IPS-18a (cell line): ENCODE measurements at regions not wholly inside any gene's neighbourhood (a gene's known extent, or its start where the extent isn't known, plus 50 kb on each side); places are given as distances from the start of the nearest gene placed in this dataset.

Experiments
- H3K27ac ChIP-seq: one replicate; pipeline ENCODE4 v1.5.1; 2013; ENCODE audit warnings: low read length
- H3K27me3 ChIP-seq: one replicate; pipeline ENCODE4 v1.6.1; 2013; ENCODE audit warnings: mild to moderate bottlenecking, low read length; ENCODE audit not compliant: control insufficient read depth, insufficient read depth
- H3K36me3 ChIP-seq: one replicate; pipeline ENCODE4 v1.6.1; 2013; ENCODE audit warnings: low read depth, low read length; ENCODE audit not compliant: control insufficient read depth
- H3K4me1 ChIP-seq: one replicate; pipeline ENCODE4 v1.6.1; 2013; ENCODE audit warnings: low read depth, low read length; ENCODE audit not compliant: control insufficient read depth
- H3K4me3 ChIP-seq: one replicate; pipeline ENCODE4 v1.5.1; 2013; ENCODE audit warnings: low read length
- H3K9ac ChIP-seq: one replicate; pipeline ENCODE4 v1.6.1; 2013; ENCODE audit warnings: mild to moderate bottlenecking, low read length, moderate library complexity
- H3K9me3 ChIP-seq: one replicate; pipeline ENCODE4 v1.6.1; 2013; ENCODE audit warnings: low read depth, low read length; ENCODE audit not compliant: control insufficient read depth

DNA sequence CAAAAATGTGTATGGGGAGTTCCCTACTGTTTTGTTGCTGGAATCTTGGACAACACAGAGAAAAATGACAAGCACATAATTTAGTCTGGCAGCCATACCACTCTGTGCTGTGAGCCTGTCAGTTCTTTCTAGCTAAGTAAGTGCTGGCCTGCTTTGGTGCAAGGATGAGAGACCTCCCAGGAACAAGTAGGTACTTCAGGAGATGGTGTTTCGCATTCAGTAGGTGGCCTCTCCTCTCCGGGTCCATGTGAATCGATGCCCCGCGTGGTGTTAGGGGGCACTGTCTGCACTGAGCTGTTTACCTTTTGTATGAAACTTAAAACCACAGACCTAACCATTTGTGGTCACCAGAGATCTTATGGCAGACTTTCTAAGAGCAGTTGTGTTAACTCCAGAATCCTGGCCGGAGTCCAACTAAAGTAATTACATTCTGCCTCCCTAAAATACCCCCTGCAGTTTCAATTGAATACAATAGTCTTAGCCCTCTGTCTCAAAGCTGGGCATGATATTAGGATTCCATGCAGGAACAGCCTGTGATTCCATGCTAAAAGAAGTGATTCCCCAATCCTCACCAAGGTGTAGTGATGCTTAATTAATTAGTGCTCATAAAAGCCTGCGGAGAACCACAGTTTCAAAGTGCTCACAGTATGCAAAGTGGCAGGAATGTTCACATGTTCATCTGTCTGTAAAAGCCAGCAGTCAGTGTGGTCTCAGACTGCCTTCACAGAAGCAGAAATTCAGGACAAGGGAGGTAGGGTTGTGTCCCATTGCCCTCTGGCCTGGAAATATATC is 64.2 kb downstream of the LLPH start:
- H3K27me3 ChIP-seq, result no peaks in the 10 kb centered on the region
- no peak overlapping the region for H3K4me3 ChIP-seq
- no peak overlapping the region for H3K27ac ChIP-seq
- H3K9ac ChIP-seq, result no peak overlapping the region
- H3K36me3 ChIP-seq, result no peaks in the 10 kb centered on the region
- no peaks in the 10 kb centered on the region for H3K9me3 ChIP-seq
- peaks cover 21% of the 10 kb centered on the region for H3K4me1 ChIP-seq

DNA sequence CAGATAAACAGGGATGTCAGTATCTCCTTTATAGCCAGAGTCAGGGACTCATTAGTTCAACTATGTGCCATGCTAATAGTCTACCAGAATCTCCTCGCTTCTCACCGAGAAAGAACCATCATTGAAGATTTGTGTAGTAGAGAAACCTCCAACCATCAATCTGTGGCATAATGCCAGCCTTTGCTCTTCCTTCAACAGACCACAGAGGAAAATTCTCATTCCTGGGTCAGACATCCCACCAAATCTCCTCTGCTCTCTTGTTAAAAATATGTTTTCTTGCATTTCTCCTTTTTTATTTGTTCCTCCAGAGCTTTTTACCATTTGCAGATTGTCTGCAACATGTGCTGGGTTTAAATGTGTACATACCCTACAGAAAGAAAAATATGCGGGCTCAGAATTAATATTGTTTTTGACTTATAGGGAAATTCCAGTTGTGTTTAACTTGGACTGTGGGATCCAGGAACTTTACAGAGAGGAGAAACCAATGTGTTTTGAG is 64.9 kb downstream of the LLPH start:
- H3K4me1 ChIP-seq, result peaks cover 22% of the 10 kb centered on the region
- no peaks in the 10 kb centered on the region for H3K36me3 ChIP-seq
- no peaks in the 10 kb centered on the region for H3K27me3 ChIP-seq
- H3K4me3 ChIP-seq, result no peak overlapping the region
- no peaks in the 10 kb centered on the region for H3K9me3 ChIP-seq
- no peak overlapping the region for H3K27ac ChIP-seq
- H3K9ac ChIP-seq, result no peak overlapping the region

DNA sequence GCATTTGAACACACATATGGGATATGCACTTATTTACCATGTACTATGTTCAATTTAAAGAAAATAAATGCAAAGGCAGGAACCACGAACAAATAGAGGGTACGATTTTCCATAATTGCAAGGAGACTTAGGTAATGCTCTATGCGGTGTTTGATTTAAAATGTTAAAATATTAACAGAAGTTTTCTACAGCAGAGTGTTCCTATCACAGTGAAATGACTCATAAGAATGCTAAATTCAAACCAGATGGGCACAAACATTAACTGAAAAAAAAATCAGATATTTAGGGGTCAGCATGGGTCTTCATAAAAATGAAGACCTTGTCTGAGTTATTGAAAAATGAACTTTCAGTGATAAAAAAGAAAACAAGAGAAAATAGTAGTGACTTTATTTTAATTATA is 65.4 kb downstream of the LLPH start:
- H3K4me3 ChIP-seq, result no peak overlapping the region
- no peak overlapping the region for H3K27ac ChIP-seq
- H3K27me3 ChIP-seq, result no peaks in the 10 kb centered on the region
- H3K9ac ChIP-seq, result no peak overlapping the region
- no peaks in the 10 kb centered on the region for H3K36me3 ChIP-seq
- no peaks in the 10 kb centered on the region for H3K9me3 ChIP-seq
- peaks cover 25% of the 10 kb centered on the region for H3K4me1 ChIP-seq

GRCh38 chr12:66063916-66064315 is 66.6 kb downstream of the LLPH start:
- no peak overlapping the region for H3K9ac ChIP-seq
- H3K9me3 ChIP-seq, result no peaks in the 10 kb centered on the region
- H3K4me3 ChIP-seq, result no peak overlapping the region
- no peaks in the 10 kb centered on the region for H3K27me3 ChIP-seq
- H3K4me1 ChIP-seq, result peaks cover 25% of the 10 kb centered on the region
- no peak overlapping the region for H3K27ac ChIP-seq
- H3K36me3 ChIP-seq, result no peaks in the 10 kb centered on the region

GRCh38 chr12:66062290-66062625 is 68.3 kb downstream of the LLPH start:
- H3K4me1 ChIP-seq, result peaks cover 25% of the 10 kb centered on the region
- no peaks in the 10 kb centered on the region for H3K36me3 ChIP-seq
- no peaks in the 10 kb centered on the region for H3K9me3 ChIP-seq
- H3K27me3 ChIP-seq, result no peaks in the 10 kb centered on the region
- peak overlapping the region; percentile 40 for H3K4me3 ChIP-seq
- no peak overlapping the region for H3K27ac ChIP-seq
- peak overlapping the region; percentile 33 for H3K9ac ChIP-seq

DNA sequence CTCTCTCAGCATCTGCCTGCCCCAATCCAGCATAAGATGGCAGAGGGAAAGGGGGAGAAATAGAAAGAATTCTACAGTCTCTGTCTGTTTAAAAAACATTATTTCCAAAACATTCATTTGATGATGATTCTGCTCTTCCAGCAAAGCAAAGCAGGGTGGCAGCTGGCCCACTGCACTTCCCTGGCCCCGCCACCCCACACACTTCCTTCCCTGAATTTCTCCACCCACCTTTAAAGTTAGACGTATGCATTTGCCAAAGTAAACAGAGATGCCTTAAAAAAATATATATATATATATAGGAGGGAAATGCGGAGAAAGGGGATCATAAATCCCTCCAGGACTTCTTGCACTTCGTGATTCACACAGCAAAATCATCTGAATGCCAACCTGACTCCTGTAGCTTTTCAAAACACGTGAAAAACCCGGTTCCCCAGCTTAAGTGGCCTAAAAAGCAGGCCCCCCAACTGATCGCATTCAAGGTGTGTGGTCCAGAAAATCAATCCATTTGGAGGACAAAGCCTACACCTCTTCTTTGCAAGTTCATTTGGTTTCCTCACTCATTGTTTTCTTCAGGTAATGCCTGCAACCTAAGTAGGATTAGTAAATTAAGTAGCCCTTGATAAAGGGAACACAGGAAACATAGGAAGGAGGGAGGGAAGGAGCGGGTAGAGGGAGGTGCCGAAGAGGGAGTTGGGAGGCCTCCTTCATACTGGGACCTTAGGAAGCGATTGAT is 68.8 kb downstream of the LLPH start:
- peaks cover 25% of the 10 kb centered on the region for H3K4me1 ChIP-seq
- no peaks in the 10 kb centered on the region for H3K9me3 ChIP-seq
- H3K36me3 ChIP-seq, result no peaks in the 10 kb centered on the region
- peak overlapping the region; percentile 40 for H3K4me3 ChIP-seq
- no peak overlapping the region for H3K9ac ChIP-seq
- H3K27ac ChIP-seq, result no peak overlapping the region
- H3K27me3 ChIP-seq, result no peaks in the 10 kb centered on the region

- H3K4me3 ChIP-seq, result no peak overlapping the region
- no peaks in the 10 kb centered on the region for H3K27me3 ChIP-seq
- H3K9ac ChIP-seq, result no peak overlapping the region
- peaks cover 25% of the 10 kb centered on the region for H3K4me1 ChIP-seq
- no peaks in the 10 kb centered on the region for H3K36me3 ChIP-seq
- H3K9me3 ChIP-seq, result no peaks in the 10 kb centered on the region
- H3K27ac ChIP-seq, result no peak overlapping the region
Observed at GRCh38 chr12:66061076-66061475, 69.5 kb downstream of the LLPH start.

DNA sequence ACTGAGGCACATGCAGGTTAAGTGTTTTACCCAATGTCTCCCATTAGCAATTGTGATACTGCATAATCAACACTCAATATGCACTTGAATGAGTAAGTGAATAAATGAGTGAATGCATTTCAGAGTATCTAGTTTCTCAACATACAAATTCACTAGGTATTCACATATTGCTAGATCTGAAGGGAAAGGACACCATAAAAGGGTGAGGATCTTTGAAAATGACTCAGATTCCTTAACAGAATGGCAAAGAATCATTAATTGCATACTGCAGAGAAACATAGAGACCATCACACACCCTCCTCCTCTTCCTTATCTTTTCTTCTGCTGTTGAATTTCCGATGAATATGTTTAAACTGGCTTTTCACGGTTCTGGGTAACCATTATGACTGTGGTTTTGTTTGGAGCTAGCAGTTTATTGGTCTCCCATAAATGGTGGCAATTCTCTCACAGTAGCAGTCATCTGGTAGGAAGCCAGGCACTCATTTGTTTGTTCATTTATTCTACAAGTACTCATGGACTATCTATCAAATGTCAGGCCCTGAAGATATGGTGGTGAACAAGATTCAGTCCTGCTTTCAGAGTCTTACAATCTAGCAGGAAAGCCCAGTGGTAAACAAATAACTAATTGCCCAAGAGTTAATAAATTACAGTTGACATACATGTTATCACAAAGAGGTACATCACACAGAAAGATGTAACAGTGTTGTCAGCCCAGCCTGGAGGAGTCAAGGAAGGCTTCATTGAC is 70.2 kb downstream of the LLPH start:
- Histone ChIP-seq H3K27ac (no peak overlapping the region), H3K4me3 (no peak overlapping the region), H3K9ac (no peak overlapping the region), H3K9me3 (no peaks in the 10 kb centered on the region), H3K4me1 (peaks cover 25% of the 10 kb centered on the region), H3K27me3 (no peaks in the 10 kb centered on the region), H3K36me3 (no peaks in the 10 kb centered on the region)

GRCh38 chr12:66059666-66060065 is 70.9 kb downstream of the LLPH start:
- H3K9ac ChIP-seq, result no peak overlapping the region
- H3K27me3 ChIP-seq, result no peaks in the 10 kb centered on the region
- no peaks in the 10 kb centered on the region for H3K36me3 ChIP-seq
- H3K9me3 ChIP-seq, result no peaks in the 10 kb centered on the region
- H3K27ac ChIP-seq, result no peak overlapping the region
- peaks cover 25% of the 10 kb centered on the region for H3K4me1 ChIP-seq
- no peak overlapping the region for H3K4me3 ChIP-seq

DNA sequence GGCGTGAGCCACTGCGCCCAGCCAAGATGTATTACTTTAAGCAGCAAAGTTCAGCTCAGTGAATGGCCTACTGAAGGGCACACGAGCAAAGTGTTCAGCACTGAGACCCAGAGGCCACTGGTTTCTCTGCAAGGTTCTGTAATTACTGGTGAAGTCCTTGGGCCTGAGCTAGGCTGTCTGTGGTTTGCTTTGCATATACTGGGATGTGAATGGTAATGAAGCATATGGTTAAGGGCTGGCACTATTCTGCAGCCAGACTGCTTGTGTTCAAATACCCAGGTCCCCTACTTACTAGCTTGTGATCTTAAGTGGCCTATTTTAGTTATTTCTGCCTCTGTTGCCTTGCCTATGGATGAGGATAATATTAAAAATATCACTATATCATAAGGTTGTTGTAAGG is 72.0 kb downstream of the LLPH start:
- H3K27me3 ChIP-seq, result no peaks in the 10 kb centered on the region
- peaks cover 20% of the 10 kb centered on the region for H3K4me1 ChIP-seq
- no peak overlapping the region for H3K9ac ChIP-seq
- no peaks in the 10 kb centered on the region for H3K9me3 ChIP-seq
- no peak overlapping the region for H3K27ac ChIP-seq
- no peaks in the 10 kb centered on the region for H3K36me3 ChIP-seq
- no peak overlapping the region for H3K4me3 ChIP-seq

- Histone ChIP-seq H3K9me3 (no peaks in the 10 kb centered on the region), H3K27me3 (no peaks in the 10 kb centered on the region), H3K4me1 (peaks cover 3% of the 10 kb centered on the region), H3K27ac (no peak overlapping the region), H3K36me3 (no peaks in the 10 kb centered on the region), H3K9ac (no peak overlapping the region), H3K4me3 (no peak overlapping the region)
Observed at GRCh38 chr12:66055837-66056319, 74.7 kb downstream of the LLPH start.
